HuH-7.5 (cell line): ENCODE measurements at regions not wholly inside any gene's neighbourhood (a gene's known extent, or its start where the extent isn't known, plus 50 kb on each side); places are given as distances from the start of the nearest gene placed in this dataset.
"Not testable (repeated sequence)": the region's sequence is repeated elsewhere in the genome, so short reads cannot be mapped to it uniquely, and the experiment has no call there.

ENCODE experiments used
- DNase-seq: peaks from one replicate; pipeline ENCODE4 v3.0.0; 2011; ENCODE audit warnings: low spot score

DNA sequence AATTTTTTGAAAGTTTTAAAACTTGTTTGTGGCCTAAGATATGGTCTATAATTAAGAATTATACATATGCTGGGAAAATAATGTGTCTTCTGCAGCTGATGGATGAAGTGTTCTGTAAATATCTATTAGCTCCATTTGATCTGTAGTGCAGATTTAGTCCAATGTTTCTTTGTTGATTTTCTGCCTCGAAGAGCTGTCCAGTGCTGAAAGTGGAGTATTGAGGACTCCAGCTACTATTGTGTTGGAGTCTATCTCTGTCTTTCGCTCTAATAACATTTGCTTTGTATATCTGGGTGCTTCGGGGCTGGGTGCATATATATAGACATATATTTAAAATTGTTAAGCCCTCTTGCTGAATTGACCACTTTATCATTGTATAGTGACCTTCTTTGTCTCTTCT is 2127.3 kb downstream of the PCDH7 start:
- no peak for DNase-seq

GRCh38 chr4:32855622-32856021 is 2135.5 kb downstream of the PCDH7 start:
- no peak for DNase-seq

GRCh38 chr4:32858361-32858760 is 2138.2 kb downstream of the PCDH7 start:
- no peak for DNase-seq

GRCh38 chr4:32858971-32859370 is 2138.8 kb downstream of the PCDH7 start:
- DNase-seq = no peak

DNA sequence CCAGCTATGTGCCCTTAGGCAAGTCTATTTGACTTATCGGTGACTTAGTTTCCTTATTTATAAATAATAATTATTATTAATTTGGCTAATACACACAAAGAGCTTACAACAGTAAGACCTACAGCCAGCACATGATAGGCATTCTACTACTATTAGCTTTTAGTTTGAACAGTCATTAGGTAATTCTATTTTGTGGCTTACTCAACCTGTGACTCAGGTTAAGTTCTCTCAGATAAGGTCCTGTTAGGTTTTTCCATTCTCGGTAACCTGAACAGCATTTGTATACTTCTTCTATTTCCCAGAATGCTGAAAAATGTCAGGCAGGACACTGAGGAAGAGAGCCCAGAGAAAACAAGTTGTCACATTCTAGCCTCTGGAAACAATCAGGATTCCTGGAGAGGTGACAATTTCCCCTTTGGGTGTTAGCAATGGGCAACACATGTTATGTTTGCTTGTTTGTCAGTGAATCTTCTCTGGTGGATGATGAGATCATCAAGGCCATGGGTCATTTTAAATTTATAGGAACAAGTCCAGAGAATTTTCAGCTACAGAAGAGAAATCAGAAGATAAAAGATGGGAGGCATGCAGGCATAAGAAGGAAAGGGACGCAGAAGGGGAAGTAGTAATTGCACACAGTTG is 2144.7 kb downstream of the PCDH7 start:
- DNase-seq = no peak

- no peak for DNase-seq
Observed at GRCh38 chr4:32876546-32876945, 2156.4 kb downstream of the PCDH7 start.

GRCh38 chr4:32879913-32880312 is 2159.7 kb downstream of the PCDH7 start:
- no peak for DNase-seq

DNA sequence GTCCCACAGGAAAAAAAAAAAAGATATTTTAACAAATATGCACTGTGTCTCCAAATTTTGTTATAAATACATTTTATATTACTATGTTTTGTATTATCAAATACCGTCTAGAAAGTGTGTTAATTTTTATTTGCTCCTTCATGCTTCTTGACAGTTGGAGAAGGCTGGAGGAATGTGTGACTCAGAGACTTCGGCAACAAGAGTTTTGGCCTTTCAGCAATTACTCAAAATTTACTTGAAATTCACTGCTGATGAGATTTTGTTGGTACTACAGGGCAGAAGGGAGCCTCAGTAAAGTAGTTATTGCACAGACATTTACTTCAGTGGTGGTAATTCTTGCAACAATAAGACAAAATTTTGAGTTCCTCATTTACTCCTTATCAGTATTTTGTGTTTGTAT is 2164.0 kb downstream of the PCDH7 start:
- DNase-seq = no peak

DNA sequence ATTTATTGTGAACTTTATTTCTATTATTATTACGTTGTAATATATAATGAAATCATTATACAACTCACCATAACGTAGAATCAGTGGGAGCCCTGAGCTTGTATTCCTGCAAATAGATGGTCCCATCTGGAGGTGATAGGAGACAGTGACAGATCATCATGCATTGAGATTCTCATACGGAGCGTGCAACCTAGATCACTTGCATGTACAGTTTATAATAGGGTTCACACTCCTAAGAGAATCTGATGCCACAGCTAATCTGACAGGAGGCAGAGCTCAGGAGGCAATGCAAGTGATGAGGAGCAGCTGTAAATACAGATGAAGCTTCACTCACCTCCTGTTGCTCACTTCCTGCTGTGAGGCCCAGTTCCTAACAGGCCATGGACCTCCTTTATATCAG is 2170.2 kb downstream of the PCDH7 start:
- no peak for DNase-seq

DNA sequence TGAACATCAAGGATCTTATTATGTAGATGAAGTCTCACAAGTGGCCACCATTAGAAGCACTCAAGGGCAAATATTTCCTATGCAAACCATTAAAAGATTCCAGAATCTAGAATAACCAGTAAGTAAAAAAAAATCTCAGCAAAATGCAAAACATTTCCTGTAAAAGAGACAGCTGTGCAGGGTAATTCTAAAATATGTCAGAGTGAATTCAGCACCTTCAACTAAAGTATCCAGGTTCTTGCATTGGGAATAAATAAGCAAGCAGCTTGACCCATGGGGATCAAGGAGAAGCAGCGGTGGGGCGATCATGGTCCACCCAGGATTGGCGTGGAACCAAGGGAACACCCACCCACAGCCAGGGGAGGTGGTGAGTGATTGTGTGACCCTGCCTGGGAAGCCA is 2188.9 kb downstream of the PCDH7 start:
- no peak for DNase-seq

DNA sequence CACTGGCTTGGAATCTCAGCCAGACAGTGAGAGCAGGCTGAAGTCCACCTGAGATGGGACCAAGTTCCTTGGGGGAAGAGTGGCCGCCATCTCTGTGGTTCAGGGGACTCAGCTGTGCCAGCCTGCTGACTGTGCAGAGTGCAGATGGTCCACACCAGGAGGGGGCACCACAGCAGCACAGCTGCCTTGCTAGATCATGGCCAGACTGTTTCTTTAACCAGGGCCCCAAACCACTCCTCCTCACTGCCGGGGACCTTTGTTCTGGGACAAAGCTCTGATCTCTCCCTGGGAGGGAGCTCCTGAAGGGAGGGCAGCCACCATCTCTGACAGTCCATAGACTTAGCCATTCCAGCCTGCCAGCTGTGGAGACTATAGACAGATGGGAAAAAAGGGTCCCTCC is 2189.6 kb downstream of the PCDH7 start:
- DNase-seq = no peak

DNA sequence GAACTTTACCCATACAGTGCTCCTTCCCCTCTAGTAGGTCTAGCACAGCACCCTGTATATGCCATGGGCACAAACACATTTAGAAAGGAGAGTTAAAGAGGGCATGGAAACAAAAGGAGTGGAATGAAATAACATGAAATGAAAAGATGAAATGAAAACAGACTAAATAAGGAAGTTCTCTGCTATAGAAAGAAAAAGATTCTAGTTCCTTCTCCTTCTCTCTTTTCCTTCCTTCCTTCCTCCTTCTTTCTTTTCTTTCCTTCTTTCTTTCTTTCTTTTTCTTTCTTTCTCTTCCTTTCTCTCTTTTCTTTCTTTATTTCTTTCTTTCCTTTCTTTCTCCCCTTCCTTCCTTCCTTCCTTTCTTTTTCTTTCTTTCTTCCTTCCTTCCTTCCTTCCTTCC is 2197.4 kb downstream of the PCDH7 start:
- DNase-seq = no peak

DNA sequence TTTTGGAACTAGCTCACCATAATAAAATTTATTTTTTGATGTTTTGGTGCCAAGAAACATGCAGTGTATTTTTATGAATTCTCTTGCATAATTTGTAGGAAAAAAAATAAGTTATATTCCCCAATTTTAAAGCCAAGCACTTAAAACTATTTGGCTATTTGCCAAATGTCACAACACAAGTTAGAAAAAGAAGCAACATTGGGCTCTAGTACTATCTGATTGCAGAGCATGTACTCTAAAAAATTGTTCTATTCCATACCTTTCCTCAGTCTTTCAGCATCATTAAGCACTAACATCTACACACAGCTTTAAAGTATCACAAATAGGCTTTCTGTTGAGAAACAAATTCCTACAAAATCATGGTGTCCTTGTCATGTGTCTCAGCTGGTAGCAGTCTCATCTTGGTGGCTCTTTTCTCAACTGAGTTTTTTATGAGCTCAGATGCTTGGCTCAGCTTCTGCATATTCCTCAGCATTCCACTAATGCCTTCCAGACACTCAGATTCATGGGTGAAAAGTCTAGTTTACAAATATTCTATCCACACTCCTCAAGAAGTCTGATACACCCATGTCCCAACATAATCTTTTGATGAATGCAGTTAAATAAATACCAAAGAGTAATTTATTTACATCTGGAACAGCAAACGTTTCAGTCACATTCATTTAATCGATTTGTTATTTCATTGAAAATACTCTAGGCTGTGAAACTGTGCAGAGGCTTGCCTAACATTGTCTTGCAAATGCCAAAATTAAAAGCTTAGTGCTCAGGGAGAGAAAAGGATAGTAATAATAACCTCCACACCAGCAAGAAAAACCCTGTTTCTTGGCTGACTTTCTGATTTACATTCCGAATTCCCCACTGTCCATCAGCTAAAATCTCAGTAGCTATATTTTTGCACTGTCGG is 2209.9 kb downstream of the PCDH7 start:
- no peak for DNase-seq

GRCh38 chr4:32930700-32931099 is 2210.5 kb downstream of the PCDH7 start:
- no peak for DNase-seq

- DNase-seq = no peak
Observed at GRCh38 chr4:32931475-32931874, 2211.3 kb downstream of the PCDH7 start.

DNA sequence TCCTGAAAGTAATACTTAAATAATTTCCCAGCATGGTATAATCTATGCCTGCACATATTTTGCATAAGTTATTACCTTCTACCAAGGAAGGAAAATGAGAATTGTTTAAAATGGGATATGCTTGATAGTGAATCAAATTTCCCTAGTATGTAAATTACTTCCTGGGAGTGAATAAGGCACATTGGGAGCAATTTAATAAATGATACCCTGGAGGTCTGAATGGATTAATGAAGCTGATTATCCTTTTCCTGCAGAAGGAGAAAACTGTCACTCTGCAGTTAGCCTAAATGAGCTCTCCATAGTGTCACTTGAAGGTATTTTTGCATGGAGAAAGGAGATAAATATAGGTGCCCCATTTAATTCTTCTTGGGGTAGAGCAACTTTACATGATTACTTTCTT is 2212.0 kb downstream of the PCDH7 start:
- no peak for DNase-seq

GRCh38 chr4:32939222-32939621 is 2219.1 kb downstream of the PCDH7 start:
- not testable (repeated sequence) for DNase-seq

- no peak for DNase-seq
Observed at GRCh38 chr4:32950866-32951265, 2230.7 kb downstream of the PCDH7 start.

- no peak for DNase-seq
Observed at GRCh38 chr4:32958586-32958985, 2238.4 kb downstream of the PCDH7 start.

GRCh38 chr4:32962100-32962499 is 2241.9 kb downstream of the PCDH7 start:
- DNase-seq = no peak

DNA sequence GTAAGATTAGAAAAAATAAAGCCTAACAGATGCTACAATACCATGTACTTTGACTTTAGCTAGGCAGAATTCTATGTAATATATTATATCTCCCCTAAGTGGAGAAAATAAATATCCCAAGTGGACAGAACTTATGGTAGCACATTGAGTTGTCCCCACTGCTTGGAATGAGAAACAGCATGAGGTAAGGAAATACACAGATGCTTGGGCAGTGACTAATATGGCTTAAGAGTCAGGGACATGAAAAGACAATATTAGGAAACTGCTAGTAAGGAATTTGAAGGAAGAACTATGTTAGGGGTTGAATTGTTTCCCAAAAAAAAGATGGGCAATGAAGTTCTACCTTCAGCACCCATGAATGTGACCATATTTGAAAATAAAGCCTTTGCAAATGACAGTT is 2265.1 kb downstream of the PCDH7 start:
- no peak for DNase-seq

GRCh38 chr4:32986236-32986635 is 2266.1 kb downstream of the PCDH7 start:
- no peak for DNase-seq

- DNase-seq = no peak
Observed at GRCh38 chr4:32987111-32987510, 2266.9 kb downstream of the PCDH7 start.
